ENCODE measurements at regions not wholly inside any gene's neighbourhood (a gene's known extent, or its start where the extent isn't known, plus 50 kb on each side); places are given as distances from the start of the nearest gene placed in this dataset.
"Not testable (repeated sequence)": the region's sequence is repeated elsewhere in the genome, so short reads cannot be mapped to it uniquely, and the experiment has no call there.

GRCh38 chr6:57853745-57854407 lies 536.4 kb downstream of the PRIM2 start:
- H3K9me3 ChIP-seq (ENCODE audit: control insufficient read depth in 1 of 2, insufficient read depth in 1 of 2, low read depth in 1 of 2, low read length in 2 of 2); H2AFZ ChIP-seq (ENCODE audit: low read depth, low read length, poor library complexity, severe bottlenecking); ATAC-seq; RAD21 ChIA-PET (ENCODE audit: low non-redundant PET in 1 of 2, low total read pairs in 2 of 2, uncharacterized antibody in 2 of 2, unreplicated experiment in 2 of 2); H3K4me1 ChIP-seq (ENCODE audit: control insufficient read depth in 1 of 2, insufficient read depth in 2 of 2, low read length in 2 of 2); H3K4me2 ChIP-seq (ENCODE audit: low read length); H3K9me2 ChIP-seq (ENCODE audit: insufficient read depth); DNase-seq (ENCODE audit: low read depth, low spot score); H3K27me3 ChIP-seq (ENCODE audit: insufficient read depth, low read length); intact Hi-C loops (cut with micrococcal nuclease); H3K4me3 ChIP-seq (replicated peaks in 1 of 2; ENCODE audit: low read depth in 1 of 2, low read length in 2 of 2); H3K36me3 ChIP-seq (ENCODE audit: control insufficient read depth in 1 of 2, insufficient read depth in 2 of 2, low read length in 2 of 2); H4K20me1 ChIP-seq (ENCODE audit: insufficient read depth); H3K9ac ChIP-seq (ENCODE audit: low read length); POLR2A ChIA-PET; H3K79me2 ChIP-seq (ENCODE audit: insufficient read depth, low read length); BruUV-seq (replicated peaks); H3K27ac ChIP-seq (ENCODE audit: low read depth, low read length); CTCF ChIA-PET: not testable (repeated sequence)

- DNase-seq (ENCODE audit: low read depth, low spot score); H3K9me2 ChIP-seq (ENCODE audit: insufficient read depth); H3K4me3 ChIP-seq (replicated peaks in 1 of 2; ENCODE audit: low read depth in 1 of 2, low read length in 2 of 2); H3K79me2 ChIP-seq (ENCODE audit: insufficient read depth, low read length); BruUV-seq (replicated peaks); H3K36me3 ChIP-seq (ENCODE audit: control insufficient read depth in 1 of 2, insufficient read depth in 2 of 2, low read length in 2 of 2); POLR2A ChIA-PET; H3K9ac ChIP-seq (ENCODE audit: low read length); H3K27ac ChIP-seq (ENCODE audit: low read depth, low read length); H3K4me1 ChIP-seq (ENCODE audit: control insufficient read depth in 1 of 2, insufficient read depth in 2 of 2, low read length in 2 of 2); RAD21 ChIA-PET (ENCODE audit: low non-redundant PET in 1 of 2, low total read pairs in 2 of 2, uncharacterized antibody in 2 of 2, unreplicated experiment in 2 of 2); H3K9me3 ChIP-seq (ENCODE audit: control insufficient read depth in 1 of 2, insufficient read depth in 1 of 2, low read depth in 1 of 2, low read length in 2 of 2); H2AFZ ChIP-seq (ENCODE audit: low read depth, low read length, poor library complexity, severe bottlenecking); ATAC-seq; H4K20me1 ChIP-seq (ENCODE audit: insufficient read depth); CTCF ChIA-PET; intact Hi-C loops (cut with micrococcal nuclease); H3K4me2 ChIP-seq (ENCODE audit: low read length): not testable (repeated sequence)
- H3K27me3 ChIP-seq (ENCODE audit: insufficient read depth, low read length), result peaks cover 16% of the 10 kb centered on the region
These were observed 543.3 kb downstream of the PRIM2 start for GRCh38 chr6:57860481-57861315.

DNA sequence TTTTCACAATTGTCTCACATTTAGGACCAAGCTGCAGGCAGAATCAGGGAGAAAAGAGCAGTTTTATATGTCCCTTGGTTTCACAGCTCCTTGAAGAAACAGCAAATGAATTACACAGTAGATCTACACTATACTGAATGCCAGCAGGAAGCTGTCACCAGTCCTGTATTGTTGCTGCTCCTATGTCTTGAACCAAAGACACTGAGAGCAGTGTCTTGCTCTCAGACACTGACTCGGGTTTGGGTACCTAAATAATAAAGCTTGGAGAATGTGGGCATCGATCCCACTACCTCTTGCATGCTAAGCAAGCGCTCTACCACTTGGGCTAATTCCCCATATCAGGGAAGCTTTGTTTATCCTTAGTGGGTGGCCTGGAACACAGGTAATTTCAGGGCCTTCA lies 552.7 kb downstream of the PRIM2 start:
- peak; percentile 32; the same call in 1 of the 2 replicates for ATAC-seq
- RAD21 ChIA-PET (ENCODE audit: low non-redundant PET in 1 of 2, low total read pairs in 2 of 2, uncharacterized antibody in 2 of 2, unreplicated experiment in 2 of 2); H3K79me2 ChIP-seq (ENCODE audit: insufficient read depth, low read length): not testable (repeated sequence)

GRCh38 chr6:57873424-57873823 lies 556.0 kb downstream of the PRIM2 start:
- H3K9me3 ChIP-seq (ENCODE audit: control insufficient read depth in 1 of 2, insufficient read depth in 1 of 2, low read depth in 1 of 2, low read length in 2 of 2); H3K79me2 ChIP-seq (ENCODE audit: insufficient read depth, low read length): not testable (repeated sequence)

More for the DNA sequence above, 552.7 kb downstream of the PRIM2 start:
- H4K20me1 ChIP-seq (ENCODE audit: insufficient read depth); H3K9me3 ChIP-seq (ENCODE audit: control insufficient read depth in 1 of 2, insufficient read depth in 1 of 2, low read depth in 1 of 2, low read length in 2 of 2); H3K27ac ChIP-seq (ENCODE audit: low read depth, low read length); H2AFZ ChIP-seq (ENCODE audit: low read depth, low read length, poor library complexity, severe bottlenecking); H3K27me3 ChIP-seq (ENCODE audit: insufficient read depth, low read length); H3K36me3 ChIP-seq (ENCODE audit: control insufficient read depth in 1 of 2, insufficient read depth in 2 of 2, low read length in 2 of 2); DNase-seq (ENCODE audit: low read depth, low spot score); CTCF ChIA-PET; H3K4me2 ChIP-seq (ENCODE audit: low read length); H3K4me3 ChIP-seq (replicated peaks in 1 of 2; ENCODE audit: low read depth in 1 of 2, low read length in 2 of 2); H3K9ac ChIP-seq (ENCODE audit: low read length); intact Hi-C loops (cut with micrococcal nuclease); H3K4me1 ChIP-seq (ENCODE audit: control insufficient read depth in 1 of 2, insufficient read depth in 2 of 2, low read length in 2 of 2); POLR2A ChIA-PET; BruUV-seq (replicated peaks); H3K9me2 ChIP-seq (ENCODE audit: insufficient read depth): not testable (repeated sequence)

More at GRCh38 chr6:57873424-57873823, 556.0 kb downstream of the PRIM2 start:
- intact Hi-C loops (cut with micrococcal nuclease); H3K4me2 ChIP-seq (ENCODE audit: low read length); H3K4me3 ChIP-seq (replicated peaks in 1 of 2; ENCODE audit: low read depth in 1 of 2, low read length in 2 of 2); CTCF ChIA-PET; H2AFZ ChIP-seq (ENCODE audit: low read depth, low read length, poor library complexity, severe bottlenecking); H3K9ac ChIP-seq (ENCODE audit: low read length); BruUV-seq (replicated peaks); RAD21 ChIA-PET (ENCODE audit: low non-redundant PET in 1 of 2, low total read pairs in 2 of 2, uncharacterized antibody in 2 of 2, unreplicated experiment in 2 of 2); H3K9me2 ChIP-seq (ENCODE audit: insufficient read depth); H3K27me3 ChIP-seq (ENCODE audit: insufficient read depth, low read length); H4K20me1 ChIP-seq (ENCODE audit: insufficient read depth); ATAC-seq; DNase-seq (ENCODE audit: low read depth, low spot score); H3K4me1 ChIP-seq (ENCODE audit: control insufficient read depth in 1 of 2, insufficient read depth in 2 of 2, low read length in 2 of 2); H3K27ac ChIP-seq (ENCODE audit: low read depth, low read length); H3K36me3 ChIP-seq (ENCODE audit: control insufficient read depth in 1 of 2, insufficient read depth in 2 of 2, low read length in 2 of 2); POLR2A ChIA-PET: not testable (repeated sequence)
